DMS 273 (cell line): ENCODE measurements at regions not wholly inside any gene's neighbourhood (a gene's known extent, or its start where the extent isn't known, plus 50 kb on each side); places are given as distances from the start of the nearest gene placed in this dataset.
"Not testable (repeated sequence)": the region's sequence is repeated elsewhere in the genome, so short reads cannot be mapped to it uniquely, and the experiment has no call there.

Source experiments
- DNase-seq: peaks from one replicate; lab custom pipeline; 2025; ENCODE audit not compliant: unreplicated experiment; lab: John Stamatoyannopoulos, UW

DNA sequence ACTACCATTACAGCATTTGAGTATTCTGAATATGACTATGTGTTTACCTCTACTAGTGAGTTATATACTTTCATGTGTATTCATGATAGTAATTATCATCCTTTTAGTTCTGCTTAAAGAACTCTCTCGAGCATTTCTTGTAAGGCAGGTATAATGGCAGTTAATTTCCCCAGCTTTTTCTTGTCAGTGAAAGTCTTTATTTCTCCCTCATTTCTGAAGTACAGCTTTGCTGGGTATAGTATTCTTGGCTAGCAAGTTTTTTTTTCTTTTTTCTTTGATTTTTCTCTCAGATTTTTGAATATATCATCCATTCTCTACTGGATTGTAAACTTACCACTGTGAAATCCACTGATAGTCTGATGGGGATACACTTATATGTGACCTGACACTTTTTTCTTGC is 165.9 kb upstream of the ARHGAP5 start:
- no peak for DNase-seq

DNA sequence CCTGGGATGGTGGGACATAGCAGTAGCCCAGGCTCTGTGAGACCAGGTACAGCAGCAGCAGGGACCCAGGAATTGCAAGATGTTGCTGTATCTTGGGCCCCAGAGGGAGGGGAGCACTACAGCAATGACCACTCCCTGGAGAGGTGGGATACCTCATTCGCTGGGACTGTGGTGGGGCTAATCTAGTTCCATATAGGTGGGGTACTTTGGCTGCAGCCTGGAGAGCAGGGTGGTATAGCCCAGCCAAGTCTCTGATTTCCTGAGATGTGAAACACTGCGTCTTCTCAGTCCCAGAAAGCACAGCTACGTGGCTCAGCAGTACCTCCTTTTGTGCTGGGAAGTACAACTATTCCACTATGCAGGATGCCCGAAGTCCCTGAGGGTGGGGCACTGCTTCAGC is 163.7 kb upstream of the ARHGAP5 start:
- no peak for DNase-seq

DNA sequence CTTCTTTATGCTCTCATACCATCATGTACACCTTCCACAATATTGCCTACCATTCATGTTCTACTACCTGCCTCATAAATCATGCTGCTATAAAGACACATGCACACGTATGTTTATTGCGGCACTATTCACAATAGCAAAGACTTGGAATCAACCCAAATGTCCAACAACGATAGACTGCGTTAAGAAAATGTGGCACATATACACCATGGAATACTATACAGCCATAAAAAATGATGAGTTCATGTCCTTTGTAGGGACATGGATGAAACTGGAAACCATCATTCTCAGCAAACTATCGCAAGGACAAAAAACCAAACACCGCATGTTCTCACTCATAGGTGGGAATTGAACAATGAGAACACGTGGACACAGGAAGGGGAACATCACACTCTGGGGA is 158.8 kb upstream of the ARHGAP5 start:
- not testable (repeated sequence) for DNase-seq

DNA sequence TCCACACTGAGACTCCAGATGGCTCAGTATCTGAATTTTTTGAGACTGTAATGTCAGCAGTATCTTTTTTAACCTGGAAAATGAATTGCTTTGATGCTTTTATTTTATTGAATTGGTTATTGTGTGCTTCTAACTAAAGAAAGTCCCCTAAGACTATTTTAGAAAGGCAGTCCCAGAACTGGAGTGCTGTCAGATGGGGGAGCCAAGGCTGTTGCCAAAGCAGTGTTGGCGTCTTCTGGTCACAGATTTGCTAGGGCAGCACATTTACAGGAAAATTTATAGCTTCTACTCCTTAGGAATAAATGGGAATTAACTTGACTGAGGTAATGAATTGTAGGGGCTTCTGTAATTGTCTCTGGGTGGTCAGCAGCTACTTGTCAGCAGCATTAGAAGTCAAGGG is 157.1 kb upstream of the ARHGAP5 start:
- no peak for DNase-seq

DNA sequence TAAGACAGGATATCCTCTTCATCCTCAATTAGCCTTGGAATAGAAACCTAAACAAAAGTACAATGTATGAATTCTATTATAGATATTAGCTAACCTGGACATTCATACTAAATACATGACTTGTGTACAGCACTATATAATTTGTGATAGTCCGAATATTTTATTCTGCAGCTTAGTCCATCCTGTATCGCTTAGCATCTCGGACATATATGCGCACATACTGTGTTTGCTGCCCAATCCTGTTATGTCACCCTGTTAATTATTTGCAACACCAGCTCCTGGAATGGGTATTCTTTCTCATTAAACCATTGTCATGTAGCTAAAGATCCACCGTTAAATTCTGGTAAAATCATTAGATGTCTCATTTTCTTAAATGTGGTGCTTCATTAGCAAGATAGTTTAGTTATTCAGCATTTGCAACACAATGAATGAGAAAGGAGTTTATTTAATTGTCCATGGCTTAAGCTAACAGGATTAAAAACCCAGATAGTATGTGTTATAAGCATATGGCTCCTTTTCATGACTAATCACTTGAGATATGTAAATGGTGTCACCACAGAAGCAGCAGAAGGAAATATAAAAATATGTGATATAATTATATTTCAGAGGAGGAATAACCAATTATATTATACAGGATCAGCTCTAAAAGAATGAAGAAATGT is 156.0 kb upstream of the ARHGAP5 start:
- DNase-seq: peak; percentile 34

DNA sequence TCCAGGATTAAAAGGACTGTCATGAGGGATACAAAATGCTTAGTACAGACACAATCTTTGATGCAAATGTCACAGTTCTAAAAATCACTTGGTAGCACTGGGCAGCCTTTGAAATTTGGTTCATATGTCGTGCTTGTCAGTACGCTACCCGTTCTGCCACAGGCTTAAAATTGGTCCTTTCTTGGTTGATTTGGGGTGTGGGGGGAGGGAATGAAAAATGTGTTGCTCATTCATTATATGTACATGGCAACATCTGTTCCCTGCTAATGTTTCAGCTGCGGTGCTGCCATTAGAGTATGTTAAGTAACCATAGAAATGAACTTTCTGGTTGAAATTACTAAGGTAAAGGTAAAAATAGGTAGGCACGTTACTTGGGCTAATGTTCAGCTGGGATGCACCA is 155.4 kb upstream of the ARHGAP5 start:
- DNase-seq: peak; percentile 84

DNA sequence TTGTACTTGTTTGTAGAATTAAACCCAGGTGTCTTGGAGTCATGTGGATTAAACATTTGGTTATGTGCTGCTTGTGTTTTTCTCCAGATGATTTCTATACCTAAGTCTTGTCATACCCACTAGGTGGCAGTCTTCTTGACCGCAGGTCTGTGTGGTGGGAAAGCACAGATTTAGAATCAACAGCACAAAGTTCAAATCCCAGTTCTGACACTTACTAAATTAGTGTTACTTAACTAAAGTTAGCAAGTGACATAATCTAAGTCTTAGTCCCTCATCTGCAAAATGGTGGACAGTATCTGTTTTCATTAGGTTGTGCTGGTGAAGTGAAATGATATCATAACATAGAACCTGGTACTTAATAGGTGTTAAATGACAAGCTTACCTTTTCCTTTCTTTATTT is 151.0 kb upstream of the ARHGAP5 start:
- peak; percentile 80 for DNase-seq

DNA sequence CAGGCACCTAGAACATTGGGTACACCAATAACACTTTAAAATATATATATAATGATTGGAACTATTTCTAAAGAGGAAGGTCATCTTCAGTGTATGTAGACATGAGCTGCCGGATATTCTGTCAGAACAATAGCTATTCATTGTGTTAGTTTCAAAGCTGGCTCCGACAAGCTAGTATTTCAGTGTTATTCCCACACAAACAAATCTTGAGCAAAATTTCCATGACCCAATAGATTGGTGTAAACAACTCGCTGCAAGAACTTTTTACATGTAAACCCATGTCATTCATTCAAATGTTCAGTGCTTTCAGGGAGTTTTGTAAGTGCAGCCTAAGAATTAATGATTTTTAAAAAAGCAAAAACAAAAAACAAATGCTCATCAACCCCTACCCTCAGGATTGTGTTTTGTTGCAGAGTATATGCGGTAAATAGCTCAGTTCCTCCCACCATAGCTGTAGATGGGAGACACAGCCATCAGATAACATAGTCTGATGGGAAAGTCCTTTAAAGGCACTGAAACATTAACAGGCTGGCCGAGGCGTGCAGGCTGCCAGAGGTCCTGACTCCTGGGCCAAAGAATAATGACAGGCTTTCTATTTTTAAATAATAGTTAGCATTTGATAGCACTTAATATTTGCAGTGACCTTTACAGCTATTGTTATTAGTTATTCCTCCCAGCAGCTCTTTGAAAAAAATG is 150.3 kb upstream of the ARHGAP5 start:
- DNase-seq: no peak

DNA sequence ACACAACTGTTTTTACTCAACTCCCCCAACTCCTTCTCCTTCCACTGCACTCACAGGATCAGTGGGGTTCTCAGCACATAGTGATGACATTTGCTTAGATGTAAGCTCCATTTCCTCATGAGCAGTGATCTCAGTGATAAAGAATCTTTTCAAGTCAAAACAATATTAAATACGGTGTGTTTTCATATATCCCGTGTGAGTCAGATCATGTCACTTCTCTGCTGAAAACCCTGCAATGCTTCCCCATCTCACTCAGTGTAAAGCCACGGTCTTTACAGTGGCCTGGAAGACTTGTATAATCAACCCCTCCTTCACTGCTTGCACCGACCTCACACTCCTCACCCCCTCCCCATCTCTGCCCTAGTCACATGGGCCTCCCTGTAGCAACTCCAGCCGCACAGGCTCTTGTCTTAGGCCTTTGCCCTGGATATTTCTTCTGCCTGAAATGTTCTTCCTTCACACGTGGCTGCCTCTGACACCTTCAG is 149.7 kb upstream of the ARHGAP5 start:
- DNase-seq: peak; percentile 42

DNA sequence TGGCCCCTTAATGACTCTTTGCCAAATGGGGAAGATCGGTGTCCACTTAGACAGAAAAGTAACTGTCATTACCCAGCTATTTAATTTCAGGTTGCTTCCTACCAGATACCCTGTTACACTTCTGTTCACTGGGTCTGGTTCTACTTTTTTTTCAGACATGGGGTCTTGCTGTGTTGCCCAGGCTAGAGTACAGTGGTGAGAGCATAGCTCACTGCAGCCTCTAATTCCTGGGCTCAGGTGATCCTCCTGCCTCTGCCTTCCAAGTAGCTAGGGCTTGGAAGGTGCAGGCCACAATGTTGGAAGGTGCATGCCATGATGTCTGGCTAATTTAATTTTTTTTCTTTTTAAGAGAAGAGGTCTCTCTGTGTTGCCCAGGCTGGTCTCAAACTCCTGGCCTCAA is 147.0 kb upstream of the ARHGAP5 start:
- no peak for DNase-seq

DNA sequence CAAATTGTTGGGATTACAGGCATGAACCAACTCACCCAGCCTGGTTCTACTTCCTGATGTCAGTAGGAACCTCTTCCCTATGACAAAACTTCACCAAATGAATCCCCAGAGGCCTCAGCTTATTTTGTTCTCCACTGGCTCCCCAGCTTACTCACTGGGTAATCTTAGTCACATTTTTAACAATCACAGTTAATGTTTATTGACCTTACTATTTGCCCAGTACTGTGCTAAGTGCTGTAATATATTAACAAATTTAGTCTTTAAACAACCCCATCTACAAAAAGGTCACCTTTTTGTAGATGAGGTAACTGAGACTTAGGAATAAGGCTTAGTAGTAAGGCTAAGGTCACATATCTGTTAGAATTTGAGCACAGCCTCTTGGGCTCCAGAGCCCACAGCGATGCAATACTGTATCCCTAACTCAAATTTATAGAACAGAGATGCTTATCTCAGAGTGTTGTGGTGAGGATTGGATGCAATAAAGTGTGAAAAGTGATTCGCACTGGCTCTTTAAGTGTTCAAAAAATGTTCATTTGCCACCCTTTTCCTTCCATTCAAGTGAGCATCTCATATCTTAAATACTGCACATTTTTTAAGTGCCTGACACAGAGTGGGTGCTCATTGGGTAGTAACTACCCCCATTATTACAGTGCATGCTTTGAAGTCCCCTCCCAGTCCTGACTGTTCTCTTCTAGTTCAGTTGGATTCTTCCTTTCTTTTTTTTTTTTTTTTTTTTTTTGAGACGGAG is 146.4 kb upstream of the ARHGAP5 start:
- no peak for DNase-seq

DNA sequence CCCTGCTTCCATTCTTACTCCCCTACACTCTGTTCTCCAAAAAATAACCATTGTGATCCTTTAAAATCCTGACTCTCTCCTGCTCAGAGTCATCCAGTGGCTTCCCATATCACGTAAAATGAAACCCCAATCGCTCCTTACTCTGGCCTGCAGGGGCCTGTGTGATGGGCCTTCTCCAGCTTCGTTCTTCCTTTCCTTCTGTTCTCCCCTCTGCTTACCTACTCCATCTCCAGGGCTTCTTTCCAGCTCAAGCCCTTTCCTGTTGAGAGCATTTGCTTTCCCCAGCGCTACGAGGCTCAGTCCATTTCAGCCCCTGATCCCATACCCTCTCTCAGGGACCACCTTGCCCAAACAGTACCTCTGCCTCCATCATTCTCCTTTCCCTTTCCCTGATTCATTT is 144.4 kb upstream of the ARHGAP5 start:
- DNase-seq: no peak

DNA sequence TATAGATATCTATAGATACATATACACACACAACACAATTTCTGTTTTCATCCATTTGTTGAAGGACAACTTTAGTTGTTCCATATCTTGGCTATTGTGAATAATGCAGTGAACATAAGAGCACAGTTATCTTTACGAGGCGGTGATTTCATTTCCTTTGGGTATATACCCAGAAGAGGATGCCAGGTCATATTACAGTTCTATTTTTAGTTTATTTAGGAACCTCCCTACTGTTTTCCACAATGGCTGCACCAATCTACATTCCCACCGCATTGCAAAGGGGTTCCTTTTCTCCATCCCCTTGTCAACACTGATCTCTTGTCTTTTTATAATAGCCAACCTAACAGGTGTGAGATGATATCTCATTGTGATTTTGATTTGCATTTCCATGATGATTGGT is 143.4 kb upstream of the ARHGAP5 start:
- DNase-seq: peak; percentile 14

DNA sequence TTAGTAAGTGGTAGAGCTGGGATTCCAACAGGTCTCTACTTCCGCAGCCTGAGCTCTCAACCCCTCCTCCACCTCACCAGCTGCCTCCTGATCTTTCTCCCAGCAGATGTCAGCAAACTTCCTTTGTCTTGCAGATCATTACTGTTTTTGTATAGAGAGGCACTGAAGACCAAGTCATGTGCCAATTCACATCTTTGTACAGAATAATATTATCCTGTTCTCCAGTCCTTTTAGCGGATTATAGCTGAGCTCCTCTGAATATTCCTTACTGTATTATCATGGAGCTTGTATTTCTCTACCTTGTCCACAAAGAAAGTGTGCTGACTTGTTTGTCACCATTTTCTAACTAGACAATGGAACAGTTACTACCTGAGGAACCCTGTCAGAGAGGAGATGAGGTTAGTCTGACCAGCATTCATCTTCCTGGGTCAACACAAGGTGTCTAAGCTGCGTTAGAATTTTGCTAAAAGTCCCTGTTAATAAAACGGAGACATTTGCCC is 142.3 kb upstream of the ARHGAP5 start:
- peak; percentile 83 for DNase-seq

DNA sequence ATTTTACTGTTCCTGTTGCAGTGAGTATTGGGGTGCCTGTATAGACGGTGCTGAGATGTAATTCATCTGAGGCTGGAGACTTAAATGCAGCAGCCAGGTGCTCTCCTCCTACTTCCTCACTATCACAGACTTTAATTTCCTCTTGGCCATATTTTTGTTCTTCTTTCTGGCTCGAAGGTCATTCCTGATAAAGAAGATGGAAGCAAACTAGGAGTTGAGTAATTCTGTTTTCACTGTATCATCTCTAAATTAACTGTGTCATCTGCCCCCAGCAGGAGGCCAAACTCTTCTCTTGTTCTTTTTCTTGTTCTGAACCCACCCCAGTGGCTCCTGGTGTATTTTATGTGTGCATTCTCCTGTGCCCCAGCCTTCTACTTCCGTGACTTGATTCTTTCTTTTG is 141.7 kb upstream of the ARHGAP5 start:
- DNase-seq: no peak

DNA sequence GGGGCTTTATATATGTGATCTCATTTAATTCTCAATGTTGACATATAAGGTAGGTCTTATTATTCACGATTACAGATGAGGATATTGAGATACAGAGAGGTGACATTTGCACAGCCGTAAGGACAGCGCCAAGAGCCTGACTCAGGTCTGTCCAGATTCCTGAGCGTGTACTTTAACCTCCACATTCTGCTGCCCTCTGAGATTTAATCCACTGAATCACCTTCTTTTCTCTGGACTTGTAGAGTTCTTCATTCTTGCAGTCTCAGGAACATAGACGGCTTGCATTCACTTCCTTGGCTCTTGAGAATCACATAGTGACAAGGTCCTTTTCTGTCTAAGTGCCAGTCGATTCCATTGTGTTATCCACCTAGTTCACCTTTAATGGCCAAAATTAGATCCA is 141.0 kb upstream of the ARHGAP5 start:
- DNase-seq: no peak

DNA sequence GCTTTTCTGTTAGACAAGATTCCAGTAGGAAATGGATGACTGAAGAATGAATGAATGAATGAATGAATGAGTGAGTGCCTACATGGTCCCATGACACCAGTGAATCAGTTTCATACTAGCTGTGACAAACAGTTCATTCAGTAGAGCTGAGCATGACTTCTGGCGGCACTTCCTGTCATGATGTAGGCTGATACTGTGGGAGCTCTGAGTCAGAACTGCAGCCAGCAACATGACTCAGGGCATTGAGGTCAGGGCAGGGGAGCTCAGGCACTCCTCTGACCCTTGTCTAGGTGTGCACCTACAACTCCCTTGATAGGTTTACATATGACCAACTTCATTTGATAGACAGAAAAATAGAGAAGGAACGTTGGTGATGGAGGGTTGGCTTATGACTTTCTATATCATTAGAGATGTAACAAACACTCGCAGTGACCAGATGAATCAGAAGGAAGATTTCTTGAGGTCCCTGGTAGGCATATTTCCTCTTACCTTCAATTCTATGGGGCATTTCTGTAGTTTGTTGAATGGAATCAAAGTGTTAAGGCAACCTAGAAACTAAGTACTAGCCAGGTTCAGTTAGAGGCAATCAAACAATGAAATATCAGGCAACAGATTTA is 139.3 kb upstream of the ARHGAP5 start:
- DNase-seq: peak; percentile 21

DNA sequence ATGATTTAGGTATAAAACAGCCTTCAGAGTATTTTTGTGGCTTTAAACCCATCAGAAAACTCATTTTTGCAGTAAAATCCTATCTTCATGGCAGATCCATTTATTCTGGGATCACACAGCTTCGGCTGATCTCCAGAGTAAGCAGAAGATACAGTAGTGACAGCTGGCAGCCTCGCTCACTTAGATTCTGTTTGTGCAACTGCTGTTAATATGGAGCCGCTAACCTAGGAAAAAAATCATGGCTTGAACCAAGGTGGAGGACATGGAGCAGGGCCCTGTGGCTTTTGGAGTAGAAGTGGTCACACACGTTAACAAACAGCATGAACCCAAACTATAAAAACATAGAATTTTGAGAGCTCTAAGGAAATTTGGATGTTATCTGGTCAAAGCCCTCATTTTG is 137.2 kb upstream of the ARHGAP5 start:
- DNase-seq: peak; percentile 84

DNA sequence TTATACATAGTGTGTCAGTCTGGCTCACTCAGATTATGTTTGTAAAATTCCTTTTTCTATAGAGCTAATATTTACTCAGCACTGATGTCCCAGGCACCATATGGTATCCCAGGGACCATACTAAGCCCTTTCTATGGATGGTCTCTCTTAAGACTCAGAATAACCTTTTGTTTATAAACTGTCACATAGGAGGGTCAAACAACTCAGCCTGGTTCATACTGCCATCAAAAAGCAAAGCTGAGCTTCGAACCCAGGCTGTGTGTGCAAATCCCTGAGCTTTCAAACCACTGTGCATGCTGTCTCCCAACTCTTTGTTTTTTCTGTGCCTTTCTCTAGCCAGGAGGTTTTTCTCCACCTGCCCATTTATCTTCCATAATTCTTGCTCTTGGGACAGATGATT is 135.6 kb upstream of the ARHGAP5 start:
- peak; percentile 19 for DNase-seq

DNA sequence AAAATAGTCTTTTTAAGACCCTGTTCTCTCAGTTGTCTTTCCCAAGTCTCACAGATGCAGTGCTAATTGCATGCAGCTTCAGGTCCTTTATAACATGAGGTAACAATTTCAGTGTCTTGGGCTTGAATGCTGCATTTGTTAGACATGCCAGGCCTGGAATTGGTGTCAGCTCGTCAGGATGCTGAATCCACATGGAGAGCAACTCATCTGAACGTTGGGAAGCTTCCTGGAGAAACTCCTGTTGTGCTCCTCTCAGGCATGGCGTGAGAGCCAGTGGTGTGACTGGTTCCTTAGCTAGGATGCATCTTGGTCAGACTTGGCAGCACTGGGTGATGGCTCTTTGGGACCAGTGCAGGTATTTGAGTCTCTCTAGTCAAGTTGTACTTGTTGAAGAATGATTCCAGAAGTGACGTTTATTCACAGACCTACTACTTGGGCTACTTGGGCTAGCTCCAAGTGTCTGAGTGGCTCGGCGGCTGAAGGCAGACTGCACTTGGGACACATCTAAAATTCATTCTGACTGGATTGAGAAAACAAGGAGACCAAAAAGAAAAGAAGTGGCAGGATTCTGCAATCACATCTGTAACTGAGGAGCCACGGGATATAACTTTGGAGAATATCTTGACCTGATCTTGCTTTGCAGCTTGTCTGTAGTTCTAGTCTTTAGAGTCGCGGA is 134.8 kb upstream of the ARHGAP5 start:
- peak; percentile 47 for DNase-seq
